H9 (cell line): ENCODE measurements at regions not wholly inside any gene's neighbourhood (a gene's known extent, or its start where the extent isn't known, plus 50 kb on each side); places are given as distances from the start of the nearest gene placed in this dataset.
A peak's percentile ranks its signal among the peaks of the same experiment; 100 is the strongest.

Source experiments
- DNase-seq: peaks from one replicate; pipeline ENCODE4 v3.0.0-alpha.2; 2017
- H2AFZ ChIP-seq: one replicate; pipeline ENCODE4 v1.6.1; 2013; ENCODE audit warnings: mild to moderate bottlenecking, low read length, control low read depth, moderate library complexity
- H2AK5ac ChIP-seq: 2 replicates; pipeline ENCODE4 v1.6.1; 2013; ENCODE audit warnings: low read length, control low read depth, mixed read lengths; ENCODE audit not compliant: insufficient read length
- H2BK120ac ChIP-seq: one replicate; pipeline ENCODE4 v1.6.1; 2013; ENCODE audit warnings: low read depth, mild to moderate bottlenecking, low read length, control low read depth, inconsistent platforms; ENCODE audit not compliant: poor library complexity, severe bottlenecking
- H2BK12ac ChIP-seq: 2 replicates; pipeline ENCODE4 v1.6.1; 2013; ENCODE audit warnings: low read length, control low read depth, mixed read lengths, low read depth; ENCODE audit not compliant: insufficient read length
- H2BK15ac ChIP-seq: 2 replicates; pipeline ENCODE4 v1.6.1; 2013; ENCODE audit warnings: low read depth, low read length, control low read depth
- H2BK20ac ChIP-seq: one replicate; pipeline ENCODE4 v1.6.1; 2013; ENCODE audit warnings: low read depth, mild to moderate bottlenecking, low read length, control low read depth, inconsistent platforms; ENCODE audit not compliant: poor library complexity, severe bottlenecking
- H2BK5ac ChIP-seq: 2 replicates; pipeline ENCODE4 v1.6.1; 2013; ENCODE audit warnings: low read length, control low read depth, mixed read lengths; ENCODE audit not compliant: insufficient read length
- H3K14ac ChIP-seq: 2 replicates; pipeline ENCODE4 v1.6.1; 2013; ENCODE audit warnings: low read length, control low read depth; ENCODE audit not compliant: insufficient read depth
- H3K18ac ChIP-seq: 2 replicates; pipeline ENCODE4 v1.6.1; 2013; ENCODE audit warnings: low read depth, mild to moderate bottlenecking, mixed read lengths, low read length, control low read depth; ENCODE audit not compliant: insufficient read length
- H3K23ac ChIP-seq: 2 replicates; pipeline ENCODE4 v1.6.1; 2013; ENCODE audit warnings: low read length, control low read depth, mixed read lengths, low read depth; ENCODE audit not compliant: insufficient read length
- H3K23me2 ChIP-seq: 2 replicates; pipeline ENCODE4 v1.6.1; 2013; ENCODE audit warnings: low read depth, mild to moderate bottlenecking, mixed read lengths, low read length, control low read depth; ENCODE audit not compliant: insufficient read length, poor library complexity, severe bottlenecking
- H3K27ac ChIP-seq: 2 replicates; pipeline ENCODE4 v1.5.1; 2013; ENCODE audit warnings: low read length, control low read depth, mixed read lengths, low read depth; ENCODE audit not compliant: insufficient read length
- H3K27me3 ChIP-seq: 2 replicates; pipeline ENCODE4 v1.6.1; 2013; ENCODE audit warnings: low read length, control low read depth, inconsistent platforms; ENCODE audit not compliant: insufficient read depth
- H3K4ac ChIP-seq: 2 replicates; pipeline ENCODE4 v1.6.1; 2013; ENCODE audit warnings: low read depth, mild to moderate bottlenecking, control low read depth, inconsistent platforms, low read length, moderate library complexity
- H3K4me1 ChIP-seq: 2 replicates; pipeline ENCODE4 v1.6.1; 2013; ENCODE audit warnings: low read length, control low read depth, inconsistent platforms; ENCODE audit not compliant: insufficient read depth
- H3K4me2 ChIP-seq: 2 replicates; pipeline ENCODE4 v1.6.1; 2013; ENCODE audit warnings: low read length, control low read depth, mixed read lengths; ENCODE audit not compliant: insufficient read length, insufficient read depth
- H3K56ac ChIP-seq: 2 replicates; pipeline ENCODE4 v1.6.1; 2013; ENCODE audit warnings: low read depth, mild to moderate bottlenecking, mixed read lengths, low read length, control low read depth; ENCODE audit not compliant: insufficient read length
- H3K79me1 ChIP-seq: 2 replicates; pipeline ENCODE4 v1.6.1; 2013; ENCODE audit warnings: low read depth, mild to moderate bottlenecking, moderate library complexity, low read length, control low read depth, inconsistent platforms; ENCODE audit not compliant: insufficient read depth, poor library complexity, severe bottlenecking
- H3K79me2 ChIP-seq: 2 replicates; pipeline ENCODE4 v1.6.1; 2013; ENCODE audit warnings: low read length, control low read depth, inconsistent platforms; ENCODE audit not compliant: insufficient read depth
- H3K9ac ChIP-seq: 2 replicates; pipeline ENCODE4 v1.6.1; 2013; ENCODE audit warnings: low read length, control low read depth, mixed read lengths; ENCODE audit not compliant: insufficient read length; ENCODE audit errors: extremely low read depth
- H3K9me3 ChIP-seq: one replicate; pipeline ENCODE4 v1.6.1; 2013; ENCODE audit warnings: low read depth, low read length, inconsistent platforms; ENCODE audit not compliant: control insufficient read depth
- H3T11ph ChIP-seq: one replicate; pipeline ENCODE4 v1.6.1; 2013; ENCODE audit warnings: mild to moderate bottlenecking, low read length, control low read depth, inconsistent platforms
- H4K20me1 ChIP-seq: one replicate; pipeline ENCODE4 v1.6.1; 2013; ENCODE audit not compliant: control insufficient read depth, insufficient read length, insufficient read depth
- H4K5ac ChIP-seq: 2 replicates; pipeline ENCODE4 v1.6.1; 2013; ENCODE audit warnings: low read depth, mild to moderate bottlenecking, mixed read lengths, low read length, control low read depth; ENCODE audit not compliant: insufficient read length
- H4K8ac ChIP-seq: replicated peaks from 2 replicates; pipeline ENCODE4 v1.6.1; 2013; ENCODE audit warnings: low read length, control low read depth, mixed read lengths, low read depth; ENCODE audit not compliant: insufficient read length
- H4K91ac ChIP-seq: 2 replicates; pipeline ENCODE4 v1.6.1; 2013; ENCODE audit warnings: low read depth, mild to moderate bottlenecking, moderate library complexity, mixed read lengths, low read length, control low read depth; ENCODE audit not compliant: insufficient read length
- H3K27ac Mint-ChIP-seq, 3 experiments: 2 replicates in 2 of 3; 3 replicates in 1 of 3; pipeline ENCODE4 v1.8.0; 2020 to 2021; ENCODE audit warnings: mixed read lengths in 3 of 3, mild to moderate bottlenecking in 1 of 3, moderate library complexity in 1 of 3
- H3K27me3 Mint-ChIP-seq: 2 replicates; pipeline ENCODE4 v1.8.0; 2021; ENCODE audit warnings: low read depth, mild to moderate bottlenecking, moderate library complexity, mixed read lengths
- H3K36me3 Mint-ChIP-seq, 3 experiments: 2 replicates in 2 of 3; 3 replicates in 1 of 3; pipeline ENCODE4 v1.8.0; 2020 to 2021; ENCODE audit warnings: low read depth in 3 of 3, mixed read lengths in 3 of 3; ENCODE audit not compliant: insufficient read depth in 1 of 3
- H3K4me1 Mint-ChIP-seq, 2 experiments: 2 replicates each; pipeline ENCODE4 v1.8.0; 2020; ENCODE audit warnings: mixed read lengths in 2 of 2
- H3K4me3 Mint-ChIP-seq, 2 experiments: 2 replicates in 1 of 2; 3 replicates in 1 of 2; pipeline ENCODE4 v1.8.0; 2020 to 2021; ENCODE audit warnings: mild to moderate bottlenecking in 2 of 2, mixed read lengths in 2 of 2, moderate library complexity in 1 of 2
- H3K9me3 Mint-ChIP-seq, 2 experiments: 2 replicates in 1 of 2; 3 replicates in 1 of 2; pipeline ENCODE4 v1.8.0; 2020; ENCODE audit warnings: mild to moderate bottlenecking in 2 of 2, mixed read lengths in 2 of 2, moderate library complexity in 1 of 2
- WGBS: extraction: QIAGEN DNeasy Blood & Tissue Kit; methylation state at CpG from one replicate; pipeline ENCODE4 v1.1.7; 2013; ENCODE audit warnings: missing lambda C conversion rate, low lambda C conversion rate, mixed read lengths; ENCODE audit not compliant: insufficient read length; ENCODE audit errors: extremely low coverage; 5-methylcytosine and 5-hydroxymethylcytosine counted together
- TF ChIP-seq, protein P1 (sequence below): fragments of 200-600 bp; sonication (generic); conservative IDR thresholded peaks from 3 replicates; pipeline ENCODE4 v1.8.0; 2021; ENCODE audit warnings: antibody characterized with exemption, mild to moderate bottlenecking

DNA sequence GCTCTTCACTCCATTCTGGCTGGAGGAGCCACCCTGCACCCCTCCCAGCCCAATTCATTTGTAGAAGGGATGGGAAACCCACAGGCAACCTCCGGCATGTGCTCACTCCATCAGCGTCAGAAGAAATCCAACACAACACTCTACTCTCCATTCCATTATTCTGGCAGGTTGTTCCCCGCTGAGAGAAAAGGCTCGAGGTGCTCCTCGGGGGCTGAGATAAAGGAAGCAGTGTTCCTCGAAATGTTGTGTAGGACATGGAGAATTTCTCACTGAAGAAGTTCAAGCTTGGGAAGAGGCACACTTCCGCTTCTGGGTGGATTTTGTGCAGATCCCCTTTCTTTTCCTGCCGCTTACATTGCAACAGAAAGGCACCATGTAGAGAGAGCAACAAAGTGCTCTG is 355.0 kb upstream of the CFAP20DC start:
- Mint-ChIP-seq H3K9me3 (no peaks in the 10 kb centered on the region), H3K27me3 (peaks cover 19% of the 10 kb centered on the region), H3K27ac (no peak overlapping the region), H3K36me3 (no peaks in the 10 kb centered on the region), H3K4me1 (peaks cover 9 to 11% of the 10 kb centered on the region in 2 experiments), H3K4me3 (no peak overlapping the region)
- Histone ChIP-seq H3K79me1 (no peaks in the 10 kb centered on the region), H2BK20ac (no peak overlapping the region), H3K4me1 (peaks cover 2% of the 10 kb centered on the region; the same call in 1 of the 2 replicates), H2BK120ac (no peak overlapping the region), H3K23me2 (no peaks in the 10 kb centered on the region), H4K8ac (no peak overlapping the region), H3K56ac (no peak overlapping the region), H4K20me1 (no peaks in the 10 kb centered on the region), H3K4me2 (no peak overlapping the region), H3K27me3 (no peaks in the 10 kb centered on the region), H2BK12ac (no peak overlapping the region), H3K9me3 (no peaks in the 10 kb centered on the region), H2AK5ac (no peak overlapping the region), H3K9ac (no peak overlapping the region), H2BK5ac (no peak overlapping the region), H3K23ac (no peak overlapping the region), H3K79me2 (no peaks in the 10 kb centered on the region), H3K14ac (no peak overlapping the region; the same call in 1 of the 2 replicates), H4K91ac (no peak overlapping the region), H3K4ac (no peak overlapping the region), H2BK15ac (no peak overlapping the region), H3K18ac (no peak overlapping the region), H4K5ac (no peak overlapping the region), H3K27ac (no peak overlapping the region), H3T11ph (no peak overlapping the region), H2AFZ (peak overlapping the region; percentile 22)
- TF ChIP-seq, protein P1, sequence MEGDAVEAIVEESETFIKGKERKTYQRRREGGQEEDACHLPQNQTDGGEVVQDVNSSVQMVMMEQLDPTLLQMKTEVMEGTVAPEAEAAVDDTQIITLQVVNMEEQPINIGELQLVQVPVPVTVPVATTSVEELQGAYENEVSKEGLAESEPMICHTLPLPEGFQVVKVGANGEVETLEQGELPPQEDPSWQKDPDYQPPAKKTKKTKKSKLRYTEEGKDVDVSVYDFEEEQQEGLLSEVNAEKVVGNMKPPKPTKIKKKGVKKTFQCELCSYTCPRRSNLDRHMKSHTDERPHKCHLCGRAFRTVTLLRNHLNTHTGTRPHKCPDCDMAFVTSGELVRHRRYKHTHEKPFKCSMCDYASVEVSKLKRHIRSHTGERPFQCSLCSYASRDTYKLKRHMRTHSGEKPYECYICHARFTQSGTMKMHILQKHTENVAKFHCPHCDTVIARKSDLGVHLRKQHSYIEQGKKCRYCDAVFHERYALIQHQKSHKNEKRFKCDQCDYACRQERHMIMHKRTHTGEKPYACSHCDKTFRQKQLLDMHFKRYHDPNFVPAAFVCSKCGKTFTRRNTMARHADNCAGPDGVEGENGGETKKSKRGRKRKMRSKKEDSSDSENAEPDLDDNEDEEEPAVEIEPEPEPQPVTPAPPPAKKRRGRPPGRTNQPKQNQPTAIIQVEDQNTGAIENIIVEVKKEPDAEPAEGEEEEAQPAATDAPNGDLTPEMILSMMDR: no peak
- no CpG with 5 or more reads among the region's 8 CpGs for WGBS
- DNase-seq: no peak
